ENCODE measurements at regions not wholly inside any gene's neighbourhood (a gene's known extent, or its start where the extent isn't known, plus 50 kb on each side); places are given as distances from the start of the nearest gene placed in this dataset.

DNA sequence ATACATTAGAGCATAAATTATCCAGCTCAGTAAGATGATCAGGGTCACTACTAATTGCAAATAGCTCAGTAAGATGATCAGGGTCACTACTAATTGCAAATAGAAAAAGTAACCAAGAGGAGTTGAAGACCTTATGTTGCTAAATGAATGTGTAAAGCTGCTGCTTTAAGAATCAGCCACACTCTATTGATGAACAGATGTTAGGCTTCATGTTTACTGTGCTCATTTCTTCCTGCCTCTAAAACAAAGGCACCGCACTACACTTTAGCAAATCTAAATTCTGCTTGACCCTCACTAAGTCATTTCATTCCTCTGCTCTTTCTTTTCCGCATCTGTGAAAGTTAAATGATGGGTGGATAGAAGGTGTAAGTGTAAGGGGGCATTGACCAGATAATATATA, 92.6 kb upstream of the PLSCR4 start:
- intact Hi-C loops (cut with DNase I): loop anchor here in 1 of 2 donors (10.0 kb wide), 1 partner anchor 241 kb away; no protein-coding TSS in a partner anchor
- Histone ChIP-seq H3K27me3 (no peaks in the 10 kb centered on the region), H3K4me3 (no peak overlapping the region), H3K4me1 (no peaks in the 10 kb centered on the region), H3K36me3 (no peaks in the 10 kb centered on the region), H3K9me3 (no peaks in the 10 kb centered on the region), H3K27ac (no peak overlapping the region)
- TF ChIP-seq, protein P1, sequence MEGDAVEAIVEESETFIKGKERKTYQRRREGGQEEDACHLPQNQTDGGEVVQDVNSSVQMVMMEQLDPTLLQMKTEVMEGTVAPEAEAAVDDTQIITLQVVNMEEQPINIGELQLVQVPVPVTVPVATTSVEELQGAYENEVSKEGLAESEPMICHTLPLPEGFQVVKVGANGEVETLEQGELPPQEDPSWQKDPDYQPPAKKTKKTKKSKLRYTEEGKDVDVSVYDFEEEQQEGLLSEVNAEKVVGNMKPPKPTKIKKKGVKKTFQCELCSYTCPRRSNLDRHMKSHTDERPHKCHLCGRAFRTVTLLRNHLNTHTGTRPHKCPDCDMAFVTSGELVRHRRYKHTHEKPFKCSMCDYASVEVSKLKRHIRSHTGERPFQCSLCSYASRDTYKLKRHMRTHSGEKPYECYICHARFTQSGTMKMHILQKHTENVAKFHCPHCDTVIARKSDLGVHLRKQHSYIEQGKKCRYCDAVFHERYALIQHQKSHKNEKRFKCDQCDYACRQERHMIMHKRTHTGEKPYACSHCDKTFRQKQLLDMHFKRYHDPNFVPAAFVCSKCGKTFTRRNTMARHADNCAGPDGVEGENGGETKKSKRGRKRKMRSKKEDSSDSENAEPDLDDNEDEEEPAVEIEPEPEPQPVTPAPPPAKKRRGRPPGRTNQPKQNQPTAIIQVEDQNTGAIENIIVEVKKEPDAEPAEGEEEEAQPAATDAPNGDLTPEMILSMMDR (IDR thresholded peaks at IDR 0.05): no peak
- DNase-seq: peak in 2 of 4 donors; percentile 26 to 35
- ATAC-seq: no peak

DNA sequence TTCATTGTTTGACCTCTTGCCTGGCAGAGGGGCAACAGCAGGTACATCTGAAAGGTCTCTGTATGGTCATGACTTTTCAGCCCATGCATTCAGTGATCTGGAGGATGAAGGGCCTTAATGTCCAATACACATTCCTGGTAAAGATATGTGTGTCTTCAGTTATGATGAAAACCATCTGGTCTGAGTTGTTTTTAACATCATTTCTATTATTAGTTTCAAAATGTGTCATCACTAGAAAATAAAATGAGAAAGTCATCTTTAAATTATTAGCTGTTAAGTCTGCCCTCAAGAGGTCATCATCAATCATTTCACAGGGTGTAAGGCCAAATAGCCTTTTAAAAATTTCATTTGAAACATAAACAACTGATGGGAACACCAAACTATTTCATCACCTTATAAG, 92.1 kb upstream of the PLSCR4 start:
- no peaks in the 10 kb centered on the region for H3K27me3 ChIP-seq
- H3K36me3 ChIP-seq: no peaks in the 10 kb centered on the region
- H3K4me1 ChIP-seq: no peaks in the 10 kb centered on the region
- H3K9me3 ChIP-seq: no peaks in the 10 kb centered on the region
- H3K4me3 ChIP-seq: no peak overlapping the region
- no peak overlapping the region for H3K27ac ChIP-seq
- no peak for ATAC-seq
- DNase-seq: peak in 2 of 4 donors; percentile 40 to 50
- TF ChIP-seq, protein P1 (IDR thresholded peaks at IDR 0.05): no peak
- intact Hi-C loops (cut with DNase I): loop anchor here in 1 of 2 donors (10.0 kb wide), 1 partner anchor 242 kb away; no protein-coding TSS in a partner anchor

DNA sequence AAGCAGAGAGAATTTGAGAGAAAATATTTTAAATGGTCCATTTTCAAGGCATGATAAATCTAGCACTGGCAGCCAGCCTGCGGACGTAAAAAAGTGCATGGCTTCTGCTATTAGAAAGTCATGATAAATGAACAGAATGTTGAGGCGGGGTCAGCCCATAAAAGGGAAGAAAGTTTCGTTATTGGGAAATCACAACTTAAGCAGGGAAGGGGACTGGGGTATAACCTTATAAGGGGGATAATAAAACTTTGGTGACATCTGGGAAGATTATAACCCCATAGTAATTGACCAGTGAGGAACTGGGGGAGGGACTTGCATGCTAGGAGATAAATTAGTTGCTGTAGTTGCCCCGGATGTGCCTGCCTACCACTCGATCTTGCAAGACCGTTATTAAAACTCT, 88.4 kb upstream of the PLSCR4 start:
- peak in 1 of 4 donors; percentile 26 for DNase-seq
- H3K27ac ChIP-seq: no peak overlapping the region
- H3K36me3 ChIP-seq: no peaks in the 10 kb centered on the region
- H3K27me3 ChIP-seq: no peaks in the 10 kb centered on the region
- H3K4me3 ChIP-seq: no peak overlapping the region
- intact Hi-C loops (cut with DNase I): no loop called here
- no peaks in the 10 kb centered on the region for H3K4me1 ChIP-seq
- TF ChIP-seq, protein P1 (IDR thresholded peaks at IDR 0.05): no peak
- H3K9me3 ChIP-seq: no peaks in the 10 kb centered on the region
- no peak for ATAC-seq

DNA sequence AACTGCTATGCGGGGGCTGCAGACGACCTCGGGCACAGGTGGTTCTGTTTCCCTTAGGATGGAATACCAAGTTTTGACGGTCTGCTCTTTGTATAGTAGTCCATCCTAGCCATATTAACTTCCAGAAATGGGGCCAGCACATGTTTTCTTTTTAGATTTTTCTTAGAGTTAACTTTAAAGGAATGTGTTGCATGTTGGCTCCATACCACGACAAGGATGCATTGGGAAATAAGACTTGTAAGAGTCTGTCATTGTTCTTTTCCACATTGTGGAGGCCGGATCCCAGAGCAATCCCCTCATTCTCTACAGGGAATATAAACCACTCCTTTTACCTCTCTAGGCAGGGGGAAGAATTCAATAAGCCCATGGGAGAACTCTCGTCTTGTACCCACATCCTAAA, 87.1 kb upstream of the PLSCR4 start:
- Histone ChIP-seq H3K27ac (no peak overlapping the region), H3K4me3 (no peak overlapping the region), H3K9me3 (no peaks in the 10 kb centered on the region), H3K27me3 (no peaks in the 10 kb centered on the region), H3K4me1 (no peaks in the 10 kb centered on the region), H3K36me3 (no peaks in the 10 kb centered on the region)
- TF ChIP-seq, protein P1 (IDR thresholded peaks at IDR 0.05): no peak
- no peak for DNase-seq
- no peak for ATAC-seq
- intact Hi-C loops (cut with DNase I): no loop called here

DNA sequence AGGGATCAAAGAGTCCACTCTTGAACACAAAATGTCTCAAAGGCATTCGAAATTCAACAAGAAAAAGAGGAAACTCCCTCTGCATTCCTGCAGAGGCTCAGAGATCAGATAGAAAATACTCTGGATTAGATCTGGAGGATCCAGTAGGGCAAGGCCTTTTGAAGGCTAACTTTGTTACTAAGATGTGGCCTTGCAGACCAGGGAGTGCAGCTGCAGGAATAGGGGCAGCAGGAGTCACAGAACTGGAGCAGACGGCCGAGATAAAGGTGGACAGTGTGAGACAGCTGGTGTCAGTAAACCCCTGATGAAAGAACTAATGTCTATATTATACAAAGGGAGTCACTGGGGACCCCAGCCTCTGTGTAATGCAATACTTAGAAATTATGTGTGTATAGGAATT, 84.5 kb upstream of the PLSCR4 start:
- H3K27ac ChIP-seq: no peak overlapping the region
- intact Hi-C loops (cut with DNase I): no loop called here
- no peak overlapping the region for H3K4me3 ChIP-seq
- H3K4me1 ChIP-seq: no peaks in the 10 kb centered on the region
- ATAC-seq (no peak), DNase-seq (no peak)
- TF ChIP-seq, protein P1 (IDR thresholded peaks at IDR 0.05): no peak
- no peaks in the 10 kb centered on the region for H3K27me3 ChIP-seq
- H3K9me3 ChIP-seq: no peaks in the 10 kb centered on the region
- no peaks in the 10 kb centered on the region for H3K36me3 ChIP-seq
